GM23338 (cell line): ENCODE measurements at regions not wholly inside any gene's neighbourhood (a gene's known extent, or its start where the extent isn't known, plus 50 kb on each side); places are given as distances from the start of the nearest gene placed in this dataset.

ENCODE experiments used
- ATAC-seq: fragments of 200-7000 bp; cut with Tn5 transposase; 3 replicates; pipeline ENCODE4 v1.9.1; 2020
- DNase-seq: peaks from one replicate; pipeline ENCODE4 v3.0.0-alpha.2; 2015; ENCODE audit warnings: low spot score
- H2AFZ ChIP-seq: fragments of 200-600 bp; sonication (generic); 2 replicates; pipeline ENCODE4 v1.8.0; 2016; ENCODE audit warnings: antibody characterized with exemption, mild to moderate bottlenecking, moderate library complexity
- H3F3A ChIP-seq: fragments of 200-600 bp; sonication (generic); replicated peaks from 2 replicates; pipeline ENCODE4 v1.8.0; 2017; ENCODE audit warnings: antibody characterized with exemption, mixed run types, low read depth
- H3K27ac ChIP-seq: fragments of 200-600 bp; sonication (generic); 2 replicates; pipeline ENCODE4 v1.6.1; 2016; ENCODE audit warnings: low read depth
- H3K27me3 ChIP-seq: fragments of 200-600 bp; sonication (generic); 2 replicates; pipeline ENCODE4 v1.8.0; 2016; ENCODE audit warnings: mild to moderate bottlenecking, mixed run types, moderate library complexity; ENCODE audit not compliant: insufficient read depth
- H3K36me3 ChIP-seq: fragments of 200-600 bp; sonication (generic); 2 replicates; pipeline ENCODE4 v1.8.0; 2016; ENCODE audit warnings: mild to moderate bottlenecking; ENCODE audit not compliant: insufficient read depth
- H3K4me1 ChIP-seq: fragments of 200-600 bp; sonication (generic); 2 replicates; pipeline ENCODE4 v1.8.0; 2016; ENCODE audit warnings: mild to moderate bottlenecking, moderate library complexity; ENCODE audit not compliant: insufficient read depth
- H3K4me2 ChIP-seq: fragments of 200-600 bp; sonication (generic); 2 replicates; pipeline ENCODE4 v1.7.1; 2017; ENCODE audit warnings: mixed run types
- H3K4me3 ChIP-seq: fragments of 200-600 bp; sonication (generic); 2 replicates; pipeline ENCODE4 v1.6.1; 2016; ENCODE audit warnings: mixed run types
- H3K79me2 ChIP-seq: fragments of 200-600 bp; sonication (generic); replicated peaks from 2 replicates; pipeline ENCODE4 v1.8.0; 2017; ENCODE audit warnings: mild to moderate bottlenecking; ENCODE audit not compliant: insufficient read depth
- H3K9me2 ChIP-seq: fragments of 200-600 bp; sonication (generic); 2 replicates; pipeline ENCODE4 v1.8.0; 2017; ENCODE audit not compliant: insufficient read depth
- H4K20me1 ChIP-seq: fragments of 200-600 bp; sonication (generic); replicated peaks from 2 replicates; pipeline ENCODE4 v1.8.0; 2017; ENCODE audit warnings: mild to moderate bottlenecking; ENCODE audit not compliant: insufficient read depth
- H3K27ac Mint-ChIP-seq: 2 replicates; pipeline ENCODE4 v1.8.0; 2020; ENCODE audit warnings: inconsistent platforms, mild to moderate bottlenecking, moderate library complexity, mixed read lengths
- H3K27me3 Mint-ChIP-seq: 3 replicates; pipeline ENCODE4 v1.8.0; 2022; ENCODE audit warnings: low read depth, mild to moderate bottlenecking, moderate library complexity, mixed read lengths, inconsistent platforms; ENCODE audit not compliant: insufficient read depth, poor library complexity
- H3K36me3 Mint-ChIP-seq: 3 replicates; pipeline ENCODE4 v1.8.0; 2021; ENCODE audit warnings: low read depth, mild to moderate bottlenecking, inconsistent platforms, moderate library complexity, mixed read lengths
- H3K4me1 Mint-ChIP-seq: 3 replicates; pipeline ENCODE4 v1.8.0; 2020; ENCODE audit warnings: mild to moderate bottlenecking, inconsistent platforms, mixed read lengths
- H3K4me3 Mint-ChIP-seq: 3 replicates; pipeline ENCODE4 v1.8.0; 2021; ENCODE audit warnings: moderate library complexity, mild to moderate bottlenecking, inconsistent platforms, mixed read lengths
- H3K9me3 Mint-ChIP-seq: 3 replicates; pipeline ENCODE4 v1.8.0; 2020; ENCODE audit warnings: moderate library complexity, mild to moderate bottlenecking, inconsistent platforms, mixed read lengths
- CREB1 ChIP-seq: fragments of 250-450 bp; sonication (Bioruptor Pico); IDR thresholded peaks from 2 replicates; pipeline ENCODE4 v1.5.0; 2020; ENCODE audit warnings: low read depth, mild to moderate bottlenecking, moderate library complexity
- EZH2 ChIP-seq: fragments of 200-600 bp; sonication (generic); IDR thresholded peaks from one replicate; pipeline ENCODE4 v1.8.0; 2017; ENCODE audit warnings: antibody characterized with exemption, mild to moderate bottlenecking, low read depth; ENCODE audit not compliant: unreplicated experiment
- POLR2AphosphoS5 ChIP-seq: IDR thresholded peaks from 2 replicates; pipeline ENCODE4 v1.6.1; 2016; ENCODE audit warnings: antibody characterized with exemption, low read depth
- ZNF331 ChIP-seq: fragments of 250-450 bp; sonication (Bioruptor Pico); IDR thresholded peaks from 2 replicates; pipeline ENCODE4 v1.5.0; 2020; ENCODE audit warnings: low read depth, mild to moderate bottlenecking, moderate library complexity
- TF ChIP-seq, protein P1 (sequence below): fragments of 250-450 bp; sonication (Bioruptor Pico); IDR thresholded peaks from 2 replicates; pipeline ENCODE4 v1.5.0; 2020; ENCODE audit warnings: mild to moderate bottlenecking, moderate library complexity

GRCh38 chr20:40869218-40870147 lies 159.1 kb upstream of the TOP1 start (continued):
- TF ChIP-seq, protein P1, sequence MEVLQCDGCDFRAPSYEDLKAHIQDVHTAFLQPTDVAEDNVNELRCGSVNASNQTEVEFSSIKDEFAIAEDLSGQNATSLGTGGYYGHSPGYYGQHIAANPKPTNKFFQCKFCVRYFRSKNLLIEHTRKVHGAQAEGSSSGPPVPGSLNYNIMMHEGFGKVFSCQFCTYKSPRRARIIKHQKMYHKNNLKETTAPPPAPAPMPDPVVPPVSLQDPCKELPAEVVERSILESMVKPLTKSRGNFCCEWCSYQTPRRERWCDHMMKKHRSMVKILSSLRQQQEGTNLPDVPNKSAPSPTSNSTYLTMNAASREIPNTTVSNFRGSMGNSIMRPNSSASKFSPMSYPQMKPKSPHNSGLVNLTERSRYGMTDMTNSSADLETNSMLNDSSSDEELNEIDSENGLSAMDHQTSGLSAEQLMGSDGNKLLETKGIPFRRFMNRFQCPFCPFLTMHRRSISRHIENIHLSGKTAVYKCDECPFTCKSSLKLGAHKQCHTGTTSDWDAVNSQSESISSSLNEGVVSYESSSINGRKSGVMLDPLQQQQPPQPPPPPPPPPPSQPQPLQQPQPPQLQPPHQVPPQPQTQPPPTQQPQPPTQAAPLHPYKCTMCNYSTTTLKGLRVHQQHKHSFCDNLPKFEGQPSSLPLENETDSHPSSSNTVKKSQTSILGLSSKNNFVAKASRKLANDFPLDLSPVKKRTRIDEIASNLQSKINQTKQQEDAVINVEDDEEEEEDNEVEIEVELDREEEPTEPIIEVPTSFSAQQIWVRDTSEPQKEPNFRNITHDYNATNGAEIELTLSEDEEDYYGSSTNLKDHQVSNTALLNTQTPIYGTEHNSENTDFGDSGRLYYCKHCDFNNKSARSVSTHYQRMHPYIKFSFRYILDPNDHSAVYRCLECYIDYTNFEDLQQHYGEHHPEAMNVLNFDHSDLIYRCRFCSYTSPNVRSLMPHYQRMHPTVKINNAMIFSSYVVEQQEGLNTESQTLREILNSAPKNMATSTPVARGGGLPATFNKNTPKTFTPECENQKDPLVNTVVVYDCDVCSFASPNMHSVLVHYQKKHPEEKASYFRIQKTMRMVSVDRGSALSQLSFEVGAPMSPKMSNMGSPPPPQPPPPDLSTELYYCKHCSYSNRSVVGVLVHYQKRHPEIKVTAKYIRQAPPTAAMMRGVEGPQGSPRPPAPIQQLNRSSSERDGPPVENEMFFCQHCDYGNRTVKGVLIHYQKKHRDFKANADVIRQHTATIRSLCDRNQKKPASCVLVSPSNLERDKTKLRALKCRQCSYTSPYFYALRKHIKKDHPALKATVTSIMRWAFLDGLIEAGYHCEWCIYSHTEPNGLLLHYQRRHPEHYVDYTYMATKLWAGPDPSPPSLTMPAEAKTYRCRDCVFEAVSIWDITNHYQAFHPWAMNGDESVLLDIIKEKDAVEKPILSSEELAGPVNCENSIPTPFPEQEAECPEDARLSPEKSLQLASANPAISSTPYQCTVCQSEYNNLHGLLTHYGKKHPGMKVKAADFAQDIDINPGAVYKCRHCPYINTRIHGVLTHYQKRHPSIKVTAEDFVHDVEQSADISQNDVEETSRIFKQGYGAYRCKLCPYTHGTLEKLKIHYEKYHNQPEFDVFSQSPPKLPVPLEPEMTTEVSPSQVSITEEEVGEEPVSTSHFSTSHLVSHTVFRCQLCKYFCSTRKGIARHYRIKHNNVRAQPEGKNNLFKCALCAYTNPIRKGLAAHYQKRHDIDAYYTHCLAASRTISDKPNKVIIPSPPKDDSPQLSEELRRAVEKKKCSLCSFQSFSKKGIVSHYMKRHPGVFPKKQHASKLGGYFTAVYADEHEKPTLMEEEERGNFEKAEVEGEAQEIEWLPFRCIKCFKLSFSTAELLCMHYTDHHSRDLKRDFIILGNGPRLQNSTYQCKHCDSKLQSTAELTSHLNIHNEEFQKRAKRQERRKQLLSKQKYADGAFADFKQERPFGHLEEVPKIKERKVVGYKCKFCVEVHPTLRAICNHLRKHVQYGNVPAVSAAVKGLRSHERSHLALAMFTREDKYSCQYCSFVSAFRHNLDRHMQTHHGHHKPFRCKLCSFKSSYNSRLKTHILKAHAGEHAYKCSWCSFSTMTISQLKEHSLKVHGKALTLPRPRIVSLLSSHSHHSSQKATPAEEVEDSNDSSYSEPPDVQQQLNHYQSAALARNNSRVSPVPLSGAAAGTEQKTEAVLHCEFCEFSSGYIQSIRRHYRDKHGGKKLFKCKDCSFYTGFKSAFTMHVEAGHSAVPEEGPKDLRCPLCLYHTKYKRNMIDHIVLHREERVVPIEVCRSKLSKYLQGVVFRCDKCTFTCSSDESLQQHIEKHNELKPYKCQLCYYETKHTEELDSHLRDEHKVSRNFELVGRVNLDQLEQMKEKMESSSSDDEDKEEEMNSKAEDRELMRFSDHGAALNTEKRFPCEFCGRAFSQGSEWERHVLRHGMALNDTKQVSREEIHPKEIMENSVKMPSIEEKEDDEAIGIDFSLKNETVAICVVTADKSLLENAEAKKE (CRISPR knock-in tag) = no peak
- no peak for TF ChIP-seq EZH2
- no peak for TF ChIP-seq ZNF331 (CRISPR knock-in tag)

DNA sequence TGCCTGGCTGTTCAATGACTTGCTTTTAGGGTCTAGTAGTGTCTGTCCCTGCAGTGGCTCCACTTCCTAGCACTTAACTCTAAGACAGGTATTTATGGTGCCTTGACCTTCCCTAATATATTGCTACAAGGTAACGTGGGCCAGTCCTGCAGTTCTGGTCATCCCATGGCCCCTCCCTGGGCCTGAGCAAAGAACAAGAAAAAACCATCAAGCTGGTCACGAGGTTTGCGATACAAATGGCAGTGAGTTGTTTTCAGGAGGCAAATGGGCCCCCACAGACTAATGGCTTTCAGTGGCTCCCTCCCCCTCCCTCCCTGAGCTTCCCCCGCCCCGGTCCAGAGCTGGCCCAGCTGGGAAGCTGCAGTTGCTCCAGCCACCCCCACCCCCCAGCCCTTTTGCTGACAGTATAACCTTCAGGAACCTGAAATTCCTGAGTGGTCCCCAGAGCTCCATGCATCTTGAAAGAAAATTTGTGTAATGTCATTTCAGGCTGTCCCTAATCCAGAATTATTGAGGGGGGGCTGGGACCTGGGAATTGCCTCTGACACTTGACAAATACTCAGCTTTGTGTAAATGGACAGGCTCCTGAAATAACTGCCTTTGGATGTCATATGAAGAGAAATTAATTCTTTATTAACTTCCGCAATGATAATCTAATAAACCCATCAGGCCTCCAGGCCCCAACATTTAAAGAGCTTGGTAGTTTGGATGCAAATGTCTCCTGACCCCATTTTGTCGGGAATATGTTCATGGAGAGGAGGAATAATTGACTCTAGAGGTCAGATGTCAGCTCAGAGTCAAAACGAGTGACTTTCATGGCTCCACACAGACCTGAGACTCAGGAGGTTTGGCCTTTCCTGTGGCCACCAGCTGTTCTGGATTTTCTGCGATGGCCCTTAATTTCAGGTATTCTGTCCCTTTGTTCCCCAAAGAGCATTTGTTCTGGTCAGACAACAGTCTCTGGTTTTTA lies 153.2 kb upstream of the TOP1 start:
- no peaks in the 10 kb centered on the region for H3K27me3 ChIP-seq
- Mint-ChIP-seq H3K4me3 (no peak overlapping the region), H3K36me3 (no peaks in the 10 kb centered on the region), H3K4me1 (0 out of 3 replicates have a peak, but pooled peaks cover under 1% of the 10 kb centered on the region), H3K27ac (no peak overlapping the region), H3K27me3 (peaks cover 2% of the 10 kb centered on the region), H3K9me3 (peaks cover 5% of the 10 kb centered on the region; the same call in 1 of the 3 replicates)
- H3K4me2 ChIP-seq = no peak overlapping the region
- no peak for DNase-seq
- no peaks in the 10 kb centered on the region for H3F3A ChIP-seq
- H2AFZ ChIP-seq = no peak overlapping the region; the same call in 1 of the 2 replicates
- no peaks in the 10 kb centered on the region for H3K4me1 ChIP-seq
- no peak overlapping the region for H3K27ac ChIP-seq
- H3K4me3 ChIP-seq = no peak overlapping the region
- no peaks in the 10 kb centered on the region for H3K36me3 ChIP-seq
- no peaks in the 10 kb centered on the region for H4K20me1 ChIP-seq
- no peak for ATAC-seq
- H3K9me2 ChIP-seq = no peaks in the 10 kb centered on the region
- H3K79me2 ChIP-seq = no peaks in the 10 kb centered on the region
- TF ChIP-seq ZNF331 (CRISPR knock-in tag) (no peak), CREB1 (CRISPR knock-in tag) (no peak), POLR2AphosphoS5 (no peak)
- TF ChIP-seq, protein P1 (CRISPR knock-in tag) = no peak
